ENCODE measurements at regions not wholly inside any gene's neighbourhood (a gene's known extent, or its start where the extent isn't known, plus 50 kb on each side); places are given as distances from the start of the nearest gene placed in this dataset.

DNA sequence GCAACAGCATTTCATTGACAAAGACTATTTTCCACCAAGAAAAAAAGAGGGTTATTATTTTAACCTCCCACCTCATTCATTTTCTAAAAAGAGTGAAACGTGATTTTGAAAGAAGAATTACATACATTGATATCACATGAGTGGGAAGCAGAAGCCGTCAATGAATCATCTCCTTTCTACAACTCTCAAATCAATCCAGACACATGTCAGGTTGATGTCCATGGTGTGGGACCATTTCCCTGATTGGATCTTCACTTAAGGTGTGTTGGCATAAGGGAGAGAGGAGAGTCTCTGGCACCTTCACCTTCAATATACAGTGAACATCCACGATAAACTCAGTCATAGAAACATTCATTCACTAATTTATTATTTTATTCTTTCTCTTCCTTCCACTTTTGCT is 1095.1 kb downstream of the BCL11B start:
- TF ChIP-seq, protein P1, sequence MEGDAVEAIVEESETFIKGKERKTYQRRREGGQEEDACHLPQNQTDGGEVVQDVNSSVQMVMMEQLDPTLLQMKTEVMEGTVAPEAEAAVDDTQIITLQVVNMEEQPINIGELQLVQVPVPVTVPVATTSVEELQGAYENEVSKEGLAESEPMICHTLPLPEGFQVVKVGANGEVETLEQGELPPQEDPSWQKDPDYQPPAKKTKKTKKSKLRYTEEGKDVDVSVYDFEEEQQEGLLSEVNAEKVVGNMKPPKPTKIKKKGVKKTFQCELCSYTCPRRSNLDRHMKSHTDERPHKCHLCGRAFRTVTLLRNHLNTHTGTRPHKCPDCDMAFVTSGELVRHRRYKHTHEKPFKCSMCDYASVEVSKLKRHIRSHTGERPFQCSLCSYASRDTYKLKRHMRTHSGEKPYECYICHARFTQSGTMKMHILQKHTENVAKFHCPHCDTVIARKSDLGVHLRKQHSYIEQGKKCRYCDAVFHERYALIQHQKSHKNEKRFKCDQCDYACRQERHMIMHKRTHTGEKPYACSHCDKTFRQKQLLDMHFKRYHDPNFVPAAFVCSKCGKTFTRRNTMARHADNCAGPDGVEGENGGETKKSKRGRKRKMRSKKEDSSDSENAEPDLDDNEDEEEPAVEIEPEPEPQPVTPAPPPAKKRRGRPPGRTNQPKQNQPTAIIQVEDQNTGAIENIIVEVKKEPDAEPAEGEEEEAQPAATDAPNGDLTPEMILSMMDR (conservative IDR thresholded peaks at IDR 0.05; ENCODE audit: control insufficient read depth, insufficient read depth, low read depth, low read length): no peak
- H3K4me3 ChIP-seq (ENCODE audit: control insufficient read depth, low read depth, low read length): no peak overlapping the region
- DNase-seq (ENCODE audit: low read depth): no peak

DNA sequence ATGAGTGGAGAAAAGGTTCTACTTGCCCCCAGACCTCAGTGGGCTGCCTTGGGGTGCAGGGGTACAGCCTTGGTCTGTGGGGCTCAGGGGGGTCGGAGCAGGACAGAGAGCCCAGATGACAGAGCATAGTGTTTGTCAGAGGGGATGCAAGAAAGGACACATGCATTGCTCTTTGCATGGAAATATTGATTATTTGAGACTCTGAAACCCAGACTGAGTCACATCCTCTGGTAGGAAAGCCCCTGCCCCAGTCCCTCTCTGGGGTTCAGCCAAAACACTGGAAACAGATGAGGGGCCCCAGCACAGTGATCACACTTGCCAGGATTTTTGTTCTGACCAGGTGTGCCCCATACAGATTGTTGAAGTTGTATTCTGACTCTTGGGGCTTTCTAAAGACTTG is 1094.4 kb downstream of the BCL11B start:
- DNase-seq (ENCODE audit: low read depth): no peak
- TF ChIP-seq, protein P1 (conservative IDR thresholded peaks at IDR 0.05; ENCODE audit: control insufficient read depth, insufficient read depth, low read depth, low read length): no peak
- no peak overlapping the region for H3K4me3 ChIP-seq (ENCODE audit: control insufficient read depth, low read depth, low read length)

DNA sequence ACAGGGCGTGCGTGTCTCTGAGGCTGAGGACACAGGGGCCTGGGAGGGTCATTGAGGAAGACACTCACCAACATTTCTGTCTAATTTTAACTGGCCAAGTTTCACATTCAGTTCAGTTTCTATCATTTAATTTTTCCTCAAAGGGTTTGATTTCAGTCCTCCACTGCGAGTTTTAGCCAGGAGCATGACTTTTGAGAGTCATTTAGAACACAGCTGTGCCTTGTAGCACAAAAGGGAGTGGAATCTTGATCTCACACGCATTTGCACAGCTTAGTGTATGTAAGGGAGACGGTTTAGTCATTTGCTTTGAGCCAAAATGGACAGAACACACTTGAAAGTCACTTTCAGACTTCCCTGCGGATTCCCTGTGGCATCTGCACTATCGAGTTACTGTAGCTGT is 1090.8 kb downstream of the BCL11B start:
- no peak overlapping the region for H3K4me3 ChIP-seq (ENCODE audit: control insufficient read depth, low read depth, low read length)
- no peak for DNase-seq (ENCODE audit: low read depth)
- TF ChIP-seq, protein P1 (conservative IDR thresholded peaks at IDR 0.05; ENCODE audit: control insufficient read depth, insufficient read depth, low read depth, low read length): no peak

DNA sequence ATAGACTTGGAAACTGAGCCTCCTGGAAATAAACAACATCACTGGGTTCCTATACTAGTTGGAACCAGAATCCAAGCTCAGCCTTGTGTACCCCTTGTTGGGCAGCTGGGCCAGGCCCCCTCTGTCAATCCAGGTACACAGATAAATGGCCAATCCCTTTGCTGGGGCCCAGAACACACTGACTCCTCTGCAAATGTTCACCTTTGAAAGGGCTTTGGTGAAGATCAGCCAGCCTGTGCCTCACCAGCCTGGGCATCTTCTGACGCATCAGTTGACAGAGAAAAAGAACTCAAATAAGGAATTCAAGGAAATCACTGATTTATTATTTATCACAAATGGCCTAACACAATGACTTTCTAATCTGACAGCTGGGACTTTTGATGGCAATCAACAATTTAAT is 1090.2 kb downstream of the BCL11B start:
- no peak overlapping the region for H3K4me3 ChIP-seq (ENCODE audit: control insufficient read depth, low read depth, low read length)
- TF ChIP-seq, protein P1 (conservative IDR thresholded peaks at IDR 0.05; ENCODE audit: control insufficient read depth, insufficient read depth, low read depth, low read length): no peak
- no peak for DNase-seq (ENCODE audit: low read depth)

DNA sequence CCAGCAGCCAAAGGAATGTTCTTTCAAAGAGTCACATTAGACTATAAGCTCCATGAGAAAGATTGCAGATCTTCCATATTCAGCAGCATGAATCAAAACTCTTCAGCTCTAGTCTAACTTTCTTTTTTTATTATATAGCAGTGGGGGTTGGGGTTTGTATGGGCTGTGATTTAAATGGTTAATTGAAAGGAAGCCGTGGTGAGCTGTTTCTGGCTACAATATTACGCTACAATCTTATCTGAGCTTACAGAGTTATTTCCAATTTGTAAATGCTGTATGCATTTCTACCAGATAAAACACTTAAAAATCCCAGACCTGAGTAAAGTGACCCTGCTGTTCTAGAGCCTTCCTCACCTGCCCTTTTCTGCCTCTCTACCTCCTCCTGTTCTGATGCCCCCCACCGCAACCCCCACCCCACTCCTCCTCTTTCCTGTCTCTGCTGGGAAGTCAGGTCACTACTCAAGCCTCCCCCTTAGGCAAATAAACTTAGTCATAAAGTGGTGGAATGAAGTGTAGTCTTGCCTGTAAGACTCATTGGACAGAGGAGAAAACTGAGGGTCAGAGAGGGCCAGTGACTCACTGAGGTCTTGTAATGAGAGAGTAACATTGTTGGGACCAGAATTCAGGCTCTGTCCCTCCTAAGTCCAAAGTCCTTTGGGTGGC is 1089.5 kb downstream of the BCL11B start:
- H3K4me3 ChIP-seq (ENCODE audit: control insufficient read depth, low read depth, low read length): no peak overlapping the region
- DNase-seq (ENCODE audit: low read depth): no peak
- TF ChIP-seq, protein P1 (conservative IDR thresholded peaks at IDR 0.05; ENCODE audit: control insufficient read depth, insufficient read depth, low read depth, low read length): no peak

DNA sequence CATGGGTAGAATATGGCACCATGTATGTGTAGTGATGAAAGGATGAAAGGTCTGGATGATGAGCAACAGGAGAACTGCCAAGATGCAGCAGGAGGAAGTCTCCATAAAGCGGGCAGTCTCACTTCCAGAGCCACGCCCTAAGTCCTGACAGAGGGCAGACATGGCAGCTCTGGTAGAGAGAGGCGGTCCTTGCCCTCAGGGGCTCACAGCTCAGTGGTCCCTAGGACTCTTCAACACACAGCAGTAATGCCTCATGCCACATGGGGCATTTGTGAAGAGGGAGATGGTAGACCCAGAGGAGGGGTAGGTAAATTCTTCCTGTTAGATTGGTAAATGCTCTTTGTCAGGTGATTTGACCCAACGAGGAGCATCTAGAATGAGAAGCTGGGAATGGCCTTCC is 1088.4 kb downstream of the BCL11B start:
- H3K4me3 ChIP-seq (ENCODE audit: control insufficient read depth, low read depth, low read length): no peak overlapping the region
- TF ChIP-seq, protein P1 (conservative IDR thresholded peaks at IDR 0.05; ENCODE audit: control insufficient read depth, insufficient read depth, low read depth, low read length): no peak
- DNase-seq (ENCODE audit: low read depth): no peak

DNA sequence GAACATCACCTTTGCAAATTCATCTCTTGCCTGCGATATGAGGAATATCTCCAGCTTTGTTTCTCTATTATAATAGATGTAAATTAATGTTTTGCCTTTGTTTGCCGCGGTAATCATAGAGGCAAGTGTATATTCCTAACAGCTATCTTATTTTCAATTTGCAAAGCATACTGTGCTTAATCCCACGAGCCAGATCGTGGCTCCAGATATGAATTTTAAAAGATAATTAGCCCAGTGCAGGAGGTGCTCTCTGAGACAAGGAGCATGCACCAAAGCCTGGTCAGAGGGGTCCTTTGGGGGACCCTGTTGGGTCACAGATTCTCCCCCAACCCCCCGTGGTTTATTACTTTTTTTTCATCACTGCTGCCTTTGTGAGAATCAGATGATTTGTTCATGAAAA is 1087.5 kb downstream of the BCL11B start:
- H3K4me3 ChIP-seq (ENCODE audit: control insufficient read depth, low read depth, low read length): no peak overlapping the region
- TF ChIP-seq, protein P1 (conservative IDR thresholded peaks at IDR 0.05; ENCODE audit: control insufficient read depth, insufficient read depth, low read depth, low read length): no peak
- no peak for DNase-seq (ENCODE audit: low read depth)

All from fibroblast of mammary gland (primary cell).